OCI-LY7 (cell line): ENCODE measurements at regions not wholly inside any gene's neighbourhood (a gene's known extent, or its start where the extent isn't known, plus 50 kb on each side); places are given as distances from the start of the nearest gene placed in this dataset.

Experiments
- BruUV-seq: library from RNA; stranded (reverse); fragments of 400-500 nt; replicated peaks from 2 replicates; lab custom pipeline; 2021; lab: Mats Ljungman, UMichigan
- CTCF ChIA-PET: fragments of 300-600 bp; sonication (Branson Sonifier 250); formaldehyde crosslinking; loops from one replicate; lab custom pipeline; 2022; ENCODE audit warnings: antibody characterized with exemption; ENCODE audit not compliant: unreplicated experiment; lab: Charles Lee
- POLR2A ChIA-PET: fragments of 300-600 bp; sonication (Branson Sonifier 250); formaldehyde crosslinking; loops from one replicate; lab custom pipeline; 2022; ENCODE audit warnings: antibody characterized with exemption; lab: Charles Lee
- DNase-seq: peaks from one replicate; pipeline ENCODE4 v3.0.0-alpha.2; 2015; ENCODE audit warnings: low spot score
- H2AFZ ChIP-seq: fragments of 200-600 bp; sonication (generic), shearing (Covaris generic); 2 replicates; pipeline ENCODE4 v1.6.1; 2014; ENCODE audit warnings: mild to moderate bottlenecking, antibody characterized with exemption, low read length, moderate library complexity
- H3K27ac ChIP-seq: fragments of 200-600 bp; sonication (generic); 2 replicates; pipeline ENCODE4 v1.5.1; 2014; ENCODE audit warnings: mixed run types, low read depth, mild to moderate bottlenecking, moderate library complexity, low read length, inconsistent platforms; ENCODE audit not compliant: poor library complexity, severe bottlenecking
- H3K36me3 ChIP-seq: fragments of 200-600 bp; sonication (generic); 2 replicates; pipeline ENCODE4 v1.6.1; 2014; ENCODE audit warnings: mild to moderate bottlenecking, antibody characterized with exemption, low read length, moderate library complexity, mixed read lengths; ENCODE audit not compliant: insufficient read depth
- H3K4me1 ChIP-seq: fragments of 200-600 bp; sonication (generic); 2 replicates; pipeline ENCODE4 v1.5.1; 2014; ENCODE audit warnings: mild to moderate bottlenecking, low read length; ENCODE audit not compliant: insufficient read depth, poor library complexity, severe bottlenecking
- H3K4me2 ChIP-seq: fragments of 200-600 bp; sonication (generic); 2 replicates; pipeline ENCODE4 v1.6.1; 2014; ENCODE audit warnings: mild to moderate bottlenecking, low read length
- H3K4me3 ChIP-seq: fragments of 200-600 bp; sonication (generic); 2 replicates; pipeline ENCODE4 v1.5.1; 2014; ENCODE audit warnings: mild to moderate bottlenecking, low read depth, low read length; ENCODE audit not compliant: poor library complexity, severe bottlenecking
- H3K79me2 ChIP-seq: fragments of 200-600 bp; sonication (generic); 2 replicates; pipeline ENCODE4 v1.6.1; 2016; ENCODE audit warnings: low read depth, mild to moderate bottlenecking, low read length, moderate library complexity, mixed read lengths; ENCODE audit not compliant: insufficient read depth
- H3K9me2 ChIP-seq: fragments of 200-600 bp; sonication (generic); 2 replicates; pipeline ENCODE4 v1.6.1; 2016; ENCODE audit warnings: mild to moderate bottlenecking, low read length, mixed read lengths; ENCODE audit not compliant: insufficient read depth
- H3K9me3 ChIP-seq: fragments of 200-600 bp; sonication (generic); 2 replicates; pipeline ENCODE4 v1.6.1; 2014; ENCODE audit warnings: mild to moderate bottlenecking, mixed run types, low read length, mixed read lengths
- H4K20me1 ChIP-seq: fragments of 200-600 bp; sonication (generic); 2 replicates; pipeline ENCODE4 v1.6.1; 2014; ENCODE audit warnings: mild to moderate bottlenecking, antibody characterized with exemption, low read length, moderate library complexity, mixed read lengths; ENCODE audit not compliant: insufficient read depth
- CTCF ChIP-seq: fragments of 200-600 bp; sonication (generic); conservative IDR thresholded peaks from 2 replicates; pipeline ENCODE4 v1.5.1; 2014; ENCODE audit warnings: mild to moderate bottlenecking, antibody characterized with exemption, low read length, moderate library complexity, mixed read lengths
- EZH2phosphoT487 ChIP-seq: fragments of 200-600 bp; sonication (generic); IDR thresholded peaks from 2 replicates; pipeline ENCODE4 v1.6.1; 2018; ENCODE audit warnings: low read depth, borderline replicate concordance, mild to moderate bottlenecking, mixed run types, antibody characterized with exemption, low read length, moderate library complexity, mixed read lengths
- intact Hi-C: fragments of 100-400 bp; cut with micrococcal nuclease; formaldehyde crosslinking; loops from one replicate; pipeline ENCODE4 v1.10.0; 2022; ENCODE audit not compliant: unreplicated experiment

DNA sequence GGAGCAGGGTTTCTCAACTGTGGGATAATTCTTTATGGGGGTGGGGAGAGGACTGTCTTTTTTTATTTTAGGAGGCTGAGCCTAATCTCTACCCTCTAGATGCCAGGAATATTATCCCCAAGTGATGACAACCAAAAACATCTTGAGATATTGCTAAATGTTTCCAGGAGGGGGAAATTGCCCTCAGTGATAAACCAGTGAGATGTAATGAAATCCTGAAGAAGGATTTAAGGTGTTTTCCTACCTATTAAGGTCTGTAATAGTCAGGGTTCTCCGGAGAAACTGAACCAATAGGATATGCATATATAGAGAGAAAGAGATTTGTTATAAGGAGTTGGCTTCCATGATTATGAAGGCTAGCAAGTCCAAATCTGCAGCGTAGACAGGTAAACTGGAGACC, 208.3 kb upstream of the MIR17HG start:
- TF ChIP-seq CTCF = no peak
- no peak for TF ChIP-seq EZH2phosphoT487
- Histone ChIP-seq H4K20me1 (no peaks in the 10 kb centered on the region), H3K4me3 (no peak overlapping the region), H3K79me2 (no peaks in the 10 kb centered on the region), H3K9me3 (no peaks in the 10 kb centered on the region), H3K9me2 (no peaks in the 10 kb centered on the region), H2AFZ (no peak overlapping the region), H3K4me1 (no peaks in the 10 kb centered on the region), H3K4me2 (no peak overlapping the region), H3K36me3 (no peaks in the 10 kb centered on the region), H3K27ac (no peak overlapping the region)
- ChIA-PET CTCF (no interaction called here), POLR2A (interaction anchor here (0.7 to 2.0 kb wide), 2 partner anchors 13 to 363 kb away, joined by 3 to 8 read pairs; no protein-coding TSS in a partner anchor)
- intact Hi-C loops = no loop called here
- BruUV-seq = no TSS peak
- DNase-seq = no peak

DNA sequence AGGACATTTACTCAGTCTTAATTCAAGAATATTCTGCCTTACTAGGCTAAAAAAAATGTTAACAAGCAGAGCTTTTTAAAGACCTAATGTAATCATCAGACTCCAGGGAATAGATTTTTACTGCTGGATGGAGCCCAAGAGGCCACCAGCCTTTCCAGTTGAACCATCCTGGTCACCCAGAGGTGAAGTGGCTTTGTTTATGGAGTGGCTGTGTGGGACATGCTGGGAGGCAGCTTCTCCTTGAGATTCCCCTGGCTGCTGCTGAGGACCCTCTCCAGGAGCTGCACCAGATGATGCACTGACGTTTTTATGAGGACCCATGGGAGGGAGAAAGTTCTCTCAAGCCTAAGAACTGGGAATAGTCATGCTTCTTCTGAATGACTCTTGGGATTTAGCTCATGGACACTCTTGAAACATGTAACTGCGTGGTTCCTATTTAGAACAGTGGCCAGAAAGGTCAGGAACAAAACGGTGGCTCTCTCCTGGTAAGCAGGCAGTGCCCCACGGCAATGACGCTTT, 205.9 kb upstream of the MIR17HG start:
- Histone ChIP-seq H3K4me2 (no peak overlapping the region), H3K79me2 (no peaks in the 10 kb centered on the region), H2AFZ (no peak overlapping the region), H3K9me2 (no peaks in the 10 kb centered on the region), H4K20me1 (no peaks in the 10 kb centered on the region), H3K27ac (no peak overlapping the region), H3K9me3 (no peaks in the 10 kb centered on the region), H3K4me3 (no peak overlapping the region), H3K4me1 (no peaks in the 10 kb centered on the region), H3K36me3 (no peaks in the 10 kb centered on the region)
- no TSS peak for BruUV-seq
- TF ChIP-seq CTCF (no peak), EZH2phosphoT487 (no peak)
- DNase-seq = no peak
- ChIA-PET POLR2A (interaction anchor here (0.6 to 3.1 kb wide), 16 partner anchors 10 to 217 kb away, joined by 3 to 25 read pairs (median 4); no protein-coding TSS in a partner anchor), CTCF (interaction anchor here (1.2 kb wide), 1 partner anchor 18 kb away, joined by 3 read pairs; no protein-coding TSS in a partner anchor)
- intact Hi-C loops = no loop called here

DNA sequence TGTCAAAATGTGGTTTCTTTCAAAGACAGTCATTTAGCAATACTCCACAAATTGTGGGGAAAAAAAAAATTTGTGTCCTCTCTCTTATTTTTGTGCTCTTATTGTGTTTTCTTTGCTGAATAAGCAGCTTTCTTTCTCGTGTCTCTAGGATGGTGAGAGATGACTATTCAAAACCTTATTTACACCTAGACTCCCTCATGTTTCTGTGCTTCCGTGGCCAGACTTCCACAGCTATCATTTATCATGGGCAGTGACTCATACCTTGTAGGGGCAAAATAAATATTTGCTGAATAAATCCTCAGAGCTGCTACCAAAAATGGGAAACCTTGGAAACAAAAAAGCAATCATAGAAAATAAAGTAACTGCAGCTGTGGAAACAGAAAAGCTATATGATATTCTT, 204.9 kb upstream of the MIR17HG start:
- H3K79me2 ChIP-seq = no peaks in the 10 kb centered on the region
- H4K20me1 ChIP-seq = no peaks in the 10 kb centered on the region
- no peaks in the 10 kb centered on the region for H3K9me3 ChIP-seq
- H3K4me1 ChIP-seq = no peaks in the 10 kb centered on the region
- 0 out of 2 replicates have a peak, but pooled peaks cover 2% of the 10 kb centered on the region for H3K9me2 ChIP-seq
- H3K36me3 ChIP-seq = no peaks in the 10 kb centered on the region
- H3K4me2 ChIP-seq = no peak overlapping the region
- no peak for DNase-seq
- no peak for TF ChIP-seq CTCF
- no peak overlapping the region for H3K4me3 ChIP-seq
- BruUV-seq = no TSS peak
- no peak overlapping the region for H3K27ac ChIP-seq
- no peak overlapping the region for H2AFZ ChIP-seq
- intact Hi-C loops = no loop called here
- ChIA-PET CTCF (interaction anchor here (1.2 kb wide), 1 partner anchor 17 kb away, joined by 3 read pairs; no protein-coding TSS in a partner anchor), POLR2A (interaction anchor here (0.6 to 3.1 kb wide), 20 partner anchors 9 to 983 kb away, joined by 3 to 25 read pairs (median 4); no protein-coding TSS in a partner anchor)
